Type B pancreatic cell (in vitro differentiated cells): ENCODE measurements at regions not wholly inside any gene's neighbourhood (a gene's known extent, or its start where the extent isn't known, plus 50 kb on each side); places are given as distances from the start of the nearest gene placed in this dataset.

Experiments used
- DNase-seq: peaks from one replicate; pipeline ENCODE4 v3.0.0; 2021; ENCODE audit warnings: mixed read lengths; ENCODE audit not compliant: unreplicated experiment; ENCODE audit errors: extremely low spot score
- H3K27ac Mint-ChIP-seq: 2 replicates; pipeline ENCODE4 v1.8.0; 2021; ENCODE audit warnings: mild to moderate bottlenecking, mixed read lengths
- H3K27me3 Mint-ChIP-seq: 2 replicates; pipeline ENCODE4 v1.8.0; 2021; ENCODE audit warnings: mixed read lengths
- H3K36me3 Mint-ChIP-seq: 2 replicates; pipeline ENCODE4 v1.8.0; 2021; ENCODE audit warnings: mixed read lengths
- H3K4me1 Mint-ChIP-seq: one replicate; pipeline ENCODE4 v1.8.0; 2021; ENCODE audit warnings: mixed read lengths; ENCODE audit not compliant: unreplicated experiment
- H3K4me3 Mint-ChIP-seq: 2 replicates; pipeline ENCODE4 v1.8.0; 2021; ENCODE audit warnings: mild to moderate bottlenecking, mixed read lengths
- H3K9me3 Mint-ChIP-seq: 2 replicates; pipeline ENCODE4 v1.8.0; 2021; ENCODE audit warnings: mixed read lengths
- TF ChIP-seq, protein P1 (sequence below): fragments of 200-600 bp; sonication (generic); conservative IDR thresholded peaks from 2 replicates; pipeline ENCODE4 v1.5.0; 2021; ENCODE audit warnings: antibody characterized with exemption, mild to moderate bottlenecking

- H3K27me3 Mint-ChIP-seq = no peaks in the 10 kb centered on the region
- no peak overlapping the region for H3K4me3 Mint-ChIP-seq
- no peak for DNase-seq
- H3K4me1 Mint-ChIP-seq = no peaks in the 10 kb centered on the region
- TF ChIP-seq, protein P1, sequence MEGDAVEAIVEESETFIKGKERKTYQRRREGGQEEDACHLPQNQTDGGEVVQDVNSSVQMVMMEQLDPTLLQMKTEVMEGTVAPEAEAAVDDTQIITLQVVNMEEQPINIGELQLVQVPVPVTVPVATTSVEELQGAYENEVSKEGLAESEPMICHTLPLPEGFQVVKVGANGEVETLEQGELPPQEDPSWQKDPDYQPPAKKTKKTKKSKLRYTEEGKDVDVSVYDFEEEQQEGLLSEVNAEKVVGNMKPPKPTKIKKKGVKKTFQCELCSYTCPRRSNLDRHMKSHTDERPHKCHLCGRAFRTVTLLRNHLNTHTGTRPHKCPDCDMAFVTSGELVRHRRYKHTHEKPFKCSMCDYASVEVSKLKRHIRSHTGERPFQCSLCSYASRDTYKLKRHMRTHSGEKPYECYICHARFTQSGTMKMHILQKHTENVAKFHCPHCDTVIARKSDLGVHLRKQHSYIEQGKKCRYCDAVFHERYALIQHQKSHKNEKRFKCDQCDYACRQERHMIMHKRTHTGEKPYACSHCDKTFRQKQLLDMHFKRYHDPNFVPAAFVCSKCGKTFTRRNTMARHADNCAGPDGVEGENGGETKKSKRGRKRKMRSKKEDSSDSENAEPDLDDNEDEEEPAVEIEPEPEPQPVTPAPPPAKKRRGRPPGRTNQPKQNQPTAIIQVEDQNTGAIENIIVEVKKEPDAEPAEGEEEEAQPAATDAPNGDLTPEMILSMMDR = no peak
- no peak overlapping the region for H3K27ac Mint-ChIP-seq
- no peaks in the 10 kb centered on the region for H3K9me3 Mint-ChIP-seq
- H3K36me3 Mint-ChIP-seq = no peaks in the 10 kb centered on the region
Observed at GRCh38 chr3:157738441-157738840, 235.2 kb upstream of the VEPH1 start.

DNA sequence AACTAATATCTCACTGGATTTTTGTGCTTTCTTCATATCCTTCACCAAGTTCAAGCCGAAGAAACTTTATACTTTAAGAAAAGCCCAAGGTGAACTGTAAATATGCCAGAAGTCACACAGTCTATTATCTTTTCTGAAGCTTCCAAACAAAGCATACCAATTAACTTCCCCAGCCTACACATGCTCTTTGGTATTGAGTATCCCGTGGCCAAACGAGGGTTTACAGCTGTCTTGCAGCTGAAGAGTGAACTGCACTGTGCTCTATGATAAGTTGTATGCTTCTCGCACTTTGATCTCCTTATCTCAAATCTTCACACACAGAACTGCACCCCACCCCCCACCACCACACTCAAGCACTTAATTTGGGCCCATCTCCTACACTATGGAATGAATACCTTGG lies 215.6 kb upstream of the VEPH1 start:
- TF ChIP-seq, protein P1 = no peak
- H3K4me3 Mint-ChIP-seq = no peak overlapping the region

GRCh38 chr3:157713101-157713500 lies 209.9 kb upstream of the VEPH1 start:
- no peaks in the 10 kb centered on the region for H3K4me1 Mint-ChIP-seq
- H3K27ac Mint-ChIP-seq = no peak overlapping the region
- H3K36me3 Mint-ChIP-seq = no peaks in the 10 kb centered on the region
- TF ChIP-seq, protein P1 = no peak
- no peaks in the 10 kb centered on the region for H3K27me3 Mint-ChIP-seq
- H3K9me3 Mint-ChIP-seq = no peaks in the 10 kb centered on the region
- no peak overlapping the region for H3K4me3 Mint-ChIP-seq
- no peak for DNase-seq

More for the DNA sequence above, 215.6 kb upstream of the VEPH1 start:
- peaks cover 5% of the 10 kb centered on the region for H3K9me3 Mint-ChIP-seq
- no peaks in the 10 kb centered on the region for H3K36me3 Mint-ChIP-seq
- no peak for DNase-seq
- no peaks in the 10 kb centered on the region for H3K27me3 Mint-ChIP-seq
- peaks cover 5% of the 10 kb centered on the region for H3K4me1 Mint-ChIP-seq
- H3K27ac Mint-ChIP-seq = no peak overlapping the region

- Mint-ChIP-seq H3K9me3 (no peaks in the 10 kb centered on the region), H3K4me3 (no peak overlapping the region), H3K36me3 (no peaks in the 10 kb centered on the region), H3K27me3 (no peaks in the 10 kb centered on the region), H3K4me1 (peaks cover 10% of the 10 kb centered on the region), H3K27ac (no peak overlapping the region)
- DNase-seq = no peak
- TF ChIP-seq, protein P1 = no peak
Observed at GRCh38 chr3:157705258-157705657, 202.0 kb upstream of the VEPH1 start.

DNA sequence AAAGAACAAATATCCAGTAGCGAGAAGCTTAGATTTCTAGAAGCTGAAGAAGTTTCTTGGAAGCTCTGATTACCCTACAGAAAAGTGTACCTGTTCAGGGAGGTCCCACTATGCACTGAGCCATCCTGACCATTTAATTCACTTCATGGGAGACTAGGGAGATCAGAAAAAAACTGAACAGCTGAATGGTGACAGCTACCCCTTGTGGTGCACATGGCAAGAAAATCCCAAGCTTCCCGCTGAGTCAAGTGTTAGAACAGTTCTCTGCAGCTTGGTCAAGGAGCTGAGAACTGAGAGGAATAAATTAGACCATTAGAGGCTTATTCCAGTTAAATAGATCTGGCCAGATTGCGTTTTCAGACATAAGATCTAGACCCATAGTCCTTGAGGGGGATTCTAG lies 197.2 kb upstream of the VEPH1 start:
- Mint-ChIP-seq H3K4me1 (no peaks in the 10 kb centered on the region), H3K36me3 (no peaks in the 10 kb centered on the region), H3K27me3 (no peaks in the 10 kb centered on the region), H3K4me3 (no peak overlapping the region), H3K27ac (no peak overlapping the region), H3K9me3 (no peaks in the 10 kb centered on the region)
- TF ChIP-seq, protein P1 = no peak
- no peak for DNase-seq

GRCh38 chr3:157695586-157695985 lies 192.4 kb upstream of the VEPH1 start:
- no peaks in the 10 kb centered on the region for H3K4me1 Mint-ChIP-seq
- no peaks in the 10 kb centered on the region for H3K36me3 Mint-ChIP-seq
- TF ChIP-seq, protein P1 = no peak
- no peak overlapping the region for H3K27ac Mint-ChIP-seq
- H3K4me3 Mint-ChIP-seq = no peak overlapping the region
- no peaks in the 10 kb centered on the region for H3K9me3 Mint-ChIP-seq
- no peak for DNase-seq
- no peaks in the 10 kb centered on the region for H3K27me3 Mint-ChIP-seq
